ENCODE measurements at regions not wholly inside any gene's neighbourhood (a gene's known extent, or its start where the extent isn't known, plus 50 kb on each side); places are given as distances from the start of the nearest gene placed in this dataset.
A peak's percentile ranks its signal among the peaks of the same experiment; 100 is the strongest.

DNA sequence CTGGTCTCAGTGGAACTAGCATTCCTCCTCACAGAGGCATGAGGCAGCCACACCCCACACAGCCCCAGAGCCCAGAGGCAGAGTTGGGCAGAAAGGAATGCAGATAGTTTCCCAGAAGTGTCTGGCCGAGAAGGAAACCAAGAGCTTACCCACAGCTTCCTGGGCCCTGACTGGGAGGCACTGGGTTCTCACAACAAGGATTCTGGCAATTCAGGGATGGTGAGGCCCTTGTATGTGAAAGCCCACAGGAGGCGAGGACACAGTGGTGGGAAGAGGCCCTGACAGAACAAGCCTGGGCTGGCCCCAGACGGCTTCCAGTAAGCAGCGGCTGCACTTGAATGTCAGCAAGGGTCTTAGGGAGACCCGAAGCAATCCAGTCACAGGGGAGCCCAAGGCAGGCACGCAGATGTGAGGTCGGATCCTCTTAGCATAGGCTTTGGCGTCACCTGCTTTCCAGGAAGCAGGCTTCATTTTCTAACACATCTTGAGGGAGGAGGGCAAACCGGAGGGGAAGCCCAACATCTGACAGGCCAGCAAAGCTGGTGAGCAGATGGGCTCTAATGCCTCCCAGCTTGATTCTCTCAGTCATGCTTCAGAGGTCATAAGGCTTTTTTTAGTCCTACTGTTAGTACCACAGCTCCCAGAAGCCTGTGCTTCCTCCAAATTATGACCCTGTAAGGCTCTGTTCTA lies 78.3 kb upstream of the AKIP1 start:
- H3K36me3 ChIP-seq (ENCODE audit: control insufficient read depth, insufficient read depth, low read length): no peaks in the 10 kb centered on the region
- H3K27me3 ChIP-seq (ENCODE audit: control insufficient read depth, insufficient read depth, low read length): no peaks in the 10 kb centered on the region
- no peaks in the 10 kb centered on the region for H3K9me3 ChIP-seq (ENCODE audit: control insufficient read depth, low read length)
- H3K4me1 ChIP-seq (ENCODE audit: control insufficient read depth, insufficient read depth, low read length): peaks cover 7% of the 10 kb centered on the region
- H3K4me3 ChIP-seq (ENCODE audit: low read length): no peak overlapping the region
- H3K9ac ChIP-seq (ENCODE audit: low read length): no peak overlapping the region

GRCh38 chr11:8833568-8834315 lies 77.2 kb upstream of the AKIP1 start:
- Histone ChIP-seq H3K4me3 (ENCODE audit: low read length) (no peak overlapping the region), H3K4me1 (ENCODE audit: control insufficient read depth, insufficient read depth, low read length) (peaks cover 18% of the 10 kb centered on the region), H3K9ac (ENCODE audit: low read length) (no peak overlapping the region), H3K9me3 (ENCODE audit: control insufficient read depth, low read length) (no peaks in the 10 kb centered on the region), H3K27me3 (ENCODE audit: control insufficient read depth, insufficient read depth, low read length) (no peaks in the 10 kb centered on the region), H3K36me3 (ENCODE audit: control insufficient read depth, insufficient read depth, low read length) (no peaks in the 10 kb centered on the region)

- Histone ChIP-seq H3K4me3 (ENCODE audit: low read length) (no peak overlapping the region), H3K9me3 (ENCODE audit: control insufficient read depth, low read length) (no peaks in the 10 kb centered on the region), H3K27me3 (ENCODE audit: control insufficient read depth, insufficient read depth, low read length) (no peaks in the 10 kb centered on the region), H3K4me1 (ENCODE audit: control insufficient read depth, insufficient read depth, low read length) (peaks cover 24% of the 10 kb centered on the region), H3K36me3 (ENCODE audit: control insufficient read depth, insufficient read depth, low read length) (no peaks in the 10 kb centered on the region), H3K9ac (ENCODE audit: low read length) (no peak overlapping the region)
These were observed 76.6 kb upstream of the AKIP1 start for GRCh38 chr11:8834379-8834778.

DNA sequence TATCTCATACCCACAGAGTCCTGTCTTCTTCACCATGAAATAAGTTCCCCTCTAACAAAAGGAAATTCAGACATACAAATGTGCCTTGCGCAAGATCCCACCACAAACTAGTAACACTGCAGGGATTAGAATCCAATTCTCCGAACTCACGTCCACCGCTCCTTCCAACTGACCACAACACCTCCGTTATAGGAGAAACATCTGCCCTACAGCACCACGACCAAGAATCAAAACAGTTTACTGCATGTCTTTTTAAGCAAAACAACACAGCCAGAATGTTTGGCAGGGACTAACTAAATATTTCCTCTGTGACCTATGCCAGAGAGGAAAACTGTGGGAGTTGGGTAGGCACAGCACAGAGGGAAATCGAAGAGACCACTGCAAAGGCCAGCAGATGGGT lies 72.7 kb upstream of the AKIP1 start:
- Histone ChIP-seq H3K36me3 (ENCODE audit: control insufficient read depth, insufficient read depth, low read length) (no peaks in the 10 kb centered on the region), H3K9me3 (ENCODE audit: control insufficient read depth, low read length) (no peaks in the 10 kb centered on the region), H3K27me3 (ENCODE audit: control insufficient read depth, insufficient read depth, low read length) (no peaks in the 10 kb centered on the region), H3K4me3 (ENCODE audit: low read length) (no peak overlapping the region), H3K9ac (ENCODE audit: low read length) (no peak overlapping the region), H3K4me1 (ENCODE audit: control insufficient read depth, insufficient read depth, low read length) (peaks cover 31% of the 10 kb centered on the region)

GRCh38 chr11:8839306-8839956 lies 71.6 kb upstream of the AKIP1 start:
- peak overlapping the region; percentile 26 for H3K9ac ChIP-seq (ENCODE audit: low read length)
- no peaks in the 10 kb centered on the region for H3K36me3 ChIP-seq (ENCODE audit: control insufficient read depth, insufficient read depth, low read length)
- no peaks in the 10 kb centered on the region for H3K9me3 ChIP-seq (ENCODE audit: control insufficient read depth, low read length)
- H3K4me1 ChIP-seq (ENCODE audit: control insufficient read depth, insufficient read depth, low read length): peaks cover 31% of the 10 kb centered on the region
- no peak overlapping the region for H3K4me3 ChIP-seq (ENCODE audit: low read length)
- no peaks in the 10 kb centered on the region for H3K27me3 ChIP-seq (ENCODE audit: control insufficient read depth, insufficient read depth, low read length)

DNA sequence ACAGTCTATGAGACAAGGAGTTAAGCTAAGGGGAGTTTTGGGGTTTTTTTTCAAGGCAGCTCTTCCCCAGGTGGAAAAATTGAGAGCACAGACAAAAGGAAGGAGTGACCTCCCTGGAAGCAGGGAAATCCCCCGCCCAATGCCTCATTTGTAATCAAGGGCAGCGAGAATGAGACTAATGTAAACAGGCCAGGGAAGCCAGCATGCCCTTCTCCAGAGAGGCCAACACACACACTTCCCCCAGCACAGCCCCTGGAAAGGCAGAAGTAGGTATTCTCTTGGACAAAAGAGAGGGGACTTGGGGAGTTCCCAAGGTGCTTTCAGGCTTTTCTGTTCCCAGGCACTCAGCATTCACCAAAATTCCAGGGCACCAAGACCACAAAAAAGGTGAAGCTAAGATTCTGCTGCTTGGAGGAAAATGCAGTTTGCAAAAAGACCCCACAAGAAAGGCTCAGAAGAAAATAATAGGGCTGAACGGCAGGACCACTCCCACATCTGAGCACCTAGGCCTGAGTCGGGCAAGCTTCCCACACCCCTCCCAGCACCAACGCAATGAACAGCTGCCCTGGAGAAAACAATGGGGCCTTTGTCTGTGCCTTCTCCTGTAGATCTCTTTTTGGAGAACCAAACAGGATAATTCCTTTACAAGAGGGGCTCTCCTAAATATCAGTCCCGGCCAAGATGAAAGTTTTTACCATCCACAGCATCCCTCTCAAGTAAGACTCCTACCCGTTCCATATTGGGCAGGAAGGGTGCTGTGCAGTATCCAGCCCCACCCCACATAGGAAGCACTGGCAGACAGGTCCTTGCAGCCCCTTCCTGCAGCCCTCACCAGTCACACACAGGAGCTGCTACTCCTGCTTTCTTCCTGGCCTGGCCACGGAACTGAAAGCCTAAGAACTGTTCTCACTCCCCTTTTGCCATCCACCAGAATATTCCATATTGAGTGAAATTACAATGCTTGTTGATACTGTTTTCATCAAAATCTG lies 70.7 kb upstream of the AKIP1 start:
- Histone ChIP-seq H3K9me3 (ENCODE audit: control insufficient read depth, low read length) (no peaks in the 10 kb centered on the region), H3K27me3 (ENCODE audit: control insufficient read depth, insufficient read depth, low read length) (no peaks in the 10 kb centered on the region), H3K4me1 (ENCODE audit: control insufficient read depth, insufficient read depth, low read length) (peaks cover 31% of the 10 kb centered on the region), H3K36me3 (ENCODE audit: control insufficient read depth, insufficient read depth, low read length) (no peaks in the 10 kb centered on the region), H3K4me3 (ENCODE audit: low read length) (no peak overlapping the region), H3K9ac (ENCODE audit: low read length) (peak overlapping the region; percentile 56)

- no peak overlapping the region for H3K4me3 ChIP-seq (ENCODE audit: low read length)
These were observed 69.1 kb upstream of the AKIP1 start for GRCh38 chr11:8841899-8842298.

DNA sequence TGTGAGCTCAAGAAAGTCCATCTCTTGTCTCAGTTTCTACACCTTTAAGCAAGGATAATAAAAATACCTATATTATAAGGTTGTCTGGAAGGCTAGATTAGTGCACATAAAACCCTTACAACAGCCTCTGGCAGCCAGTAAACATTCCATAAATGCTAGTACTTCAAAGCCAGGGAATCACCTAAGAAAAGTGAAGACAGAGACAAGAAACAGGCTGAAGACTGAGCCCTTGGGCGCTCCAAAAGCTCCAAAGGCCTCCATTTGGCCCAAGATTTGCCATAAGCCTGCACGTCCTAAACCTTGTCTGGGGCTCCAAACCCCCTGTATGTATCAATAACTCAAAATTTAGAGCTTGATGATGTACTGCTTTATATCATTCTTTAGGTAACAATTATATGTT lies 52.2 kb upstream of the AKIP1 start:
- H3K4me1 ChIP-seq (ENCODE audit: control insufficient read depth, insufficient read depth, low read length): peaks cover 7% of the 10 kb centered on the region
- H3K9me3 ChIP-seq (ENCODE audit: control insufficient read depth, low read length): no peaks in the 10 kb centered on the region
- no peaks in the 10 kb centered on the region for H3K27me3 ChIP-seq (ENCODE audit: control insufficient read depth, insufficient read depth, low read length)
- H3K4me3 ChIP-seq (ENCODE audit: low read length): no peak overlapping the region
- H3K9ac ChIP-seq (ENCODE audit: low read length): no peak overlapping the region
- H3K36me3 ChIP-seq (ENCODE audit: control insufficient read depth, insufficient read depth, low read length): no peaks in the 10 kb centered on the region

More at GRCh38 chr11:8841899-8842298, 69.1 kb upstream of the AKIP1 start:
- Histone ChIP-seq H3K27me3 (ENCODE audit: control insufficient read depth, insufficient read depth, low read length) (no peaks in the 10 kb centered on the region), H3K36me3 (ENCODE audit: control insufficient read depth, insufficient read depth, low read length) (no peaks in the 10 kb centered on the region), H3K4me1 (ENCODE audit: control insufficient read depth, insufficient read depth, low read length) (peaks cover 31% of the 10 kb centered on the region), H3K9ac (ENCODE audit: low read length) (no peak overlapping the region), H3K9me3 (ENCODE audit: control insufficient read depth, low read length) (no peaks in the 10 kb centered on the region)
